ENCODE measurements at regions not wholly inside any gene's neighbourhood (a gene's known extent, or its start where the extent isn't known, plus 50 kb on each side); places are given as distances from the start of the nearest gene placed in this dataset.

DNA sequence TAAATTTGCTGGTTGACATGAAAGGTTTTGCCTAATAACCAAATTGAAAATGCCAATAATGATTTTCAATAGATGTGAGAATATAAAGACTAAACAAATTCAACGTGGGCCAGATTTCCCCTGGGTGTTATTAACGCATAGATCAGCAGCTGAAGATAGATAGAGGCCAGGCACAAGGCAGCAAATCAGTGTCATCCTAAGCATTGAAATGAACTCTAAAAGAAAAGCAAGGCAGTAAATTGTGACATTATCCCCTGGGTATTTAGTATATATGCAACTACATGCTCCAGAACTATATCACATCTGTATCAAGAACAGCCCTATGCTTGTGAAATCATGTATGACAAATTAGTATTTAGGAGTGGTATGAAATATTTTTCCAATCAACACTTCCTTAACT lies 167.1 kb upstream of the EPHA3 start:
- peaks cover 9% of the 10 kb centered on the region for H3K9me3 Mint-ChIP-seq
- no peak overlapping the region for H3K4me3 Mint-ChIP-seq
- H3K36me3 Mint-ChIP-seq (ENCODE audit: low read depth): no peaks in the 10 kb centered on the region

DNA sequence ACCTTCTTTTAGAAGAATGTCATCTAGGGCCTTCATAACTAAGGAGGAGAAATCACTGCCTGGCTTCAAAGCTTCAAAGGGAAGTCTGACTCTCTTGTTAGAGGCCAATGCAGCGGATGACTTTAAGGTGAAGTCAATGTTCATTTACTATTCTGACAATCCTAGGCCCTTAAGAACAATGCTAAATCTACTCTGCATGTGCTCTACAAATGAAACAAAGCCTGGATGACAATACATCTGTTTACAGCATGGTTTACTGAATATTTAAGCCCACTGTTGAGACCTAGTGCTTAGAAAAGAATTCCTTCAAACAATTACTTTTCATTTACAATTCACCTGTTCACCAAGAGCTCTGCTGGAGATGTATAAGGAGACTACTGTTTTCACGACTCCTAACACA lies 160.4 kb upstream of the EPHA3 start:
- Mint-ChIP-seq H3K27ac (no peak overlapping the region), H3K27me3 (no peaks in the 10 kb centered on the region), H3K9me3 (peaks cover 5% of the 10 kb centered on the region), H3K4me1 (no peaks in the 10 kb centered on the region), H3K36me3 (ENCODE audit: low read depth) (no peaks in the 10 kb centered on the region), H3K4me3 (no peak overlapping the region)
- ATAC-seq (no peak), DNase-seq (no peak)

More for the DNA sequence above, 167.1 kb upstream of the EPHA3 start:
- Mint-ChIP-seq H3K27me3 (no peaks in the 10 kb centered on the region), H3K4me1 (no peaks in the 10 kb centered on the region), H3K27ac (no peak overlapping the region)
- DNase-seq (no peak), ATAC-seq (no peak)

DNA sequence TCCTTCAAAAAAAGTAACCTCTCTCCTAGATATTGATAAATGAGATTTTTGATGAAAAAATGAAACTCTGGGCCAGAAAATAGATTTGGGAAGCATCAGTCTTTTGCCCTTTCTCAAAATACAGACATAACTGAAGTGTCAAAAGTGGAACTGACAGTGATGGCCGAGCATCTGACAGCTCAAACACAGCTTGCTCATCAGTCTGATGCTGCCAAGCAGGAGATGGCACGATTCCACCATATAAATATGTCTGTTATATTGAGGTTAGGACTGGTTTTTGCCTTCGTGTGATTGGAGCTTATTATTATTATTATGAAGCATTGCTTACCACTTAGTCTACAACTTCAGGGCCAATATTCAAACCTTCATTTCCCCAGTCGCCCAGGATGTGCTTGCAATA lies 152.6 kb upstream of the EPHA3 start:
- Mint-ChIP-seq H3K9me3 (no peaks in the 10 kb centered on the region), H3K4me1 (no peaks in the 10 kb centered on the region), H3K4me3 (no peak overlapping the region), H3K27me3 (no peaks in the 10 kb centered on the region), H3K36me3 (ENCODE audit: low read depth) (no peaks in the 10 kb centered on the region), H3K27ac (no peak overlapping the region)
- DNase-seq (no peak), ATAC-seq (no peak)

DNA sequence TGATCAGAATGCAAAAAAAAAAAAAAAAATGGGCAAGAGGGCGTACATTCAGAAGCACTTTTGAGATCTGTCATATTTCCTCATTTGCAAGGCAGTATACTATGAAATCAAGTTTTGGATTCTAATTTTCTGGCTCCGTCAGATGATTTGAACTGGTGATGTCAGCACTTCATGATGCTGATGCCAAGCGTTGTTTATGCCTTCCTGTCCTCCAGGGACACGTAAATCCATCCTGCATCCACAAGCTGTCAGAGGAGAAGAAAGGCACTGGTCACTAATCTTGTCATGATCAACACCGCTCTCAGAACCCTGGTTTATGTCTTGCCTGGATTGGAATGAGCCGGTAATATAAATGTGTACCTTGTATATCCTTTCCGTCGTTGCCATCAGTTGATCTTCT lies 152.1 kb upstream of the EPHA3 start:
- no peaks in the 10 kb centered on the region for H3K9me3 Mint-ChIP-seq
- DNase-seq: no peak
- H3K4me1 Mint-ChIP-seq: no peaks in the 10 kb centered on the region
- H3K27ac Mint-ChIP-seq: no peak overlapping the region
- H3K4me3 Mint-ChIP-seq: no peak overlapping the region
- H3K36me3 Mint-ChIP-seq (ENCODE audit: low read depth): no peaks in the 10 kb centered on the region
- no peak for ATAC-seq
- no peaks in the 10 kb centered on the region for H3K27me3 Mint-ChIP-seq

DNA sequence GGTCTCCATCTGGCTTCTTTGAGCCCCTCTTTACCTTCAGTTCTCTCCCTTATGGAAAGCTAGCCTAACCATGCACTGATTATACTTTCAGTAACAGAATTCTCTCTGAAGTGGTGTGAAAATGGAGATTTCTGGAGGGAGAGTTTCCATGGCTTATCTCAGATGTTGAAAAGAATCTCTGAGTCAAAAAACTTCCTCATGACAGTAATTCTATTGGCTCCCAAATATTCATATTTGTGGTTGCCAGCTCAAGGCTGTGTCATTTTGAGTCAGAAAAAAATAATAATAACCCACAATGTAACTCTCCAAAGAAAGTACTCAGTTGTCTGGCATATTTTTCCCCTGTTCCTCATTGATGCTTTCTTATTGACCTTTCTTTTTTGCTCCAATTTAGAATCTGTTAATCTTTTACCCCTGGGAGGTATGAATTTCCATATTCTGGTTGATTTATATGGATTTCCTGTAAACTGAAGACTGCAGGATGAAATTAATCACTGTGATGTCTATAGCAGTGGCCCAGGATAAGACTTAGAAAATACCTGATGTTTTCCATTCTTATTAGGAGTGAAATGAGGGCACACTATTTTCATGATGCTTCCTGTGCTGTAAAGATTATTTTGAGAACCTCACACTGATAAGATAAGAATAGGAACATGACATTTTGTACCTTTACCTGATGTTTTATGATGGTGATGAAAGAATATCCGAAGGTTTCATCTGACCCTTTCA lies 149.5 kb upstream of the EPHA3 start:
- no peak overlapping the region for H3K27ac Mint-ChIP-seq
- H3K4me3 Mint-ChIP-seq: no peak overlapping the region
- no peaks in the 10 kb centered on the region for H3K36me3 Mint-ChIP-seq (ENCODE audit: low read depth)
- no peaks in the 10 kb centered on the region for H3K4me1 Mint-ChIP-seq
- ATAC-seq (no peak), DNase-seq (no peak)
- H3K9me3 Mint-ChIP-seq: no peaks in the 10 kb centered on the region
- H3K27me3 Mint-ChIP-seq: no peaks in the 10 kb centered on the region

DNA sequence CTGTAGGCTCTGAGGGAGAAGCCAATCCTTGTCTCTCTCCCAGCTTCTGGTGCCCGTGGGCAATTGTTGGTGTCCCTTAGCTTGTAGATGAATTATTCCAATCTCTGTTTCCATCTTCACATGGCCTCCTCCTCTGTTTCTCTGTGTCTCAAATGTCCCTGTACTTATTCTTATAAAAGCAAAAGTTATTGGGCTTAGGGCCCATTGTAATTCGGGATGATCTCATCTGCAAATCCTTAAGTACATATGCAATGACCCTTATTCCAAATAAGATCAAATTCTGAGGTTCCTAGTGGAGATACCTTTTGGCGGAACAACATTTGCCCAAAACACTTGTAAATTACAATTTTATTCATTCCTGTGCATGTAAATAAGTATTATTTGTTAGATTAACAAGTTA lies 147.4 kb upstream of the EPHA3 start:
- DNase-seq (no peak), ATAC-seq (no peak)
- H3K4me1 Mint-ChIP-seq: no peaks in the 10 kb centered on the region
- no peaks in the 10 kb centered on the region for H3K9me3 Mint-ChIP-seq
- H3K36me3 Mint-ChIP-seq (ENCODE audit: low read depth): no peaks in the 10 kb centered on the region
- no peak overlapping the region for H3K27ac Mint-ChIP-seq
- no peak overlapping the region for H3K4me3 Mint-ChIP-seq
- no peaks in the 10 kb centered on the region for H3K27me3 Mint-ChIP-seq

DNA sequence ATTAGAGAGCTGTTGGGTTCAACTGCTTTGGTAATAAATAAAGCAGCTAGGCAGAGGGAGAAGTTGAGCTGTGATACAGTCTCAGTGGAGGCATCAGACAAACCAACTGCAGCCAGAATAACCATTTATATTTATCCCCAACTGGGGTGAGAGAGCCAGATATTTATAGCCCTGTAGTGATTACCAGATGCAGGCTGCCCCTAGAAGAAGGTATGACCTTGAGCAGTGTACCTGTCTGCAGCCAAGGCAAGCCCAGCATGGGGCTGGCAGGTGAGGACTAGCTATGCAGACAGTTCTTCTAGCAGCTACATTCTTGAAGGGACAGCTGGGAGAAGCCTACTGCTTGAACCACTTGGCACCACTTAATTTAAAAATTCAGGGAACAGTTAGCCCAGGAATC lies 144.4 kb upstream of the EPHA3 start:
- Mint-ChIP-seq H3K27me3 (no peaks in the 10 kb centered on the region), H3K27ac (no peak overlapping the region), H3K4me1 (no peaks in the 10 kb centered on the region), H3K9me3 (no peaks in the 10 kb centered on the region), H3K36me3 (ENCODE audit: low read depth) (no peaks in the 10 kb centered on the region), H3K4me3 (no peak overlapping the region)
- DNase-seq (no peak), ATAC-seq (no peak)

DNA sequence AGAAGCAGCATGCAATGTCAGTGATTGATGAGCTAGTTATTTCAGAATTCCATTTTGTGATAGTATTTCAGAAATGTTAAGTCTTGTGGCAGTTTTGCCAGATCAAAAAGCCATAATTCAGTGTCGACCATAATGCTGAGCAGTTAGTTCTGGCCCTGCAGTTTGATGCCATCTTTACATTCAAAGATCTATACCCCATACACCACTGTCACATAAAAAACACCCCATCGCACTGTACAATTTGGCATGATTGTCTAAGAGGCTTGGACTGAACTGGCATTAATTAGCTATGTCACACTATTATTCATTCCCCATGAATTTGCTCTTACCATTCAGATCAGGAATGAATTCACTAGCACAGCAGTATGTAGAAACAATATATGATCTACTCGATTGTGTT lies 127.7 kb upstream of the EPHA3 start:
- no peaks in the 10 kb centered on the region for H3K4me1 Mint-ChIP-seq
- H3K27me3 Mint-ChIP-seq: no peaks in the 10 kb centered on the region
- no peak for ATAC-seq
- no peaks in the 10 kb centered on the region for H3K36me3 Mint-ChIP-seq (ENCODE audit: low read depth)
- H3K9me3 Mint-ChIP-seq: peaks cover 20% of the 10 kb centered on the region
- no peak for DNase-seq
- no peak overlapping the region for H3K27ac Mint-ChIP-seq
- H3K4me3 Mint-ChIP-seq: no peak overlapping the region

DNA sequence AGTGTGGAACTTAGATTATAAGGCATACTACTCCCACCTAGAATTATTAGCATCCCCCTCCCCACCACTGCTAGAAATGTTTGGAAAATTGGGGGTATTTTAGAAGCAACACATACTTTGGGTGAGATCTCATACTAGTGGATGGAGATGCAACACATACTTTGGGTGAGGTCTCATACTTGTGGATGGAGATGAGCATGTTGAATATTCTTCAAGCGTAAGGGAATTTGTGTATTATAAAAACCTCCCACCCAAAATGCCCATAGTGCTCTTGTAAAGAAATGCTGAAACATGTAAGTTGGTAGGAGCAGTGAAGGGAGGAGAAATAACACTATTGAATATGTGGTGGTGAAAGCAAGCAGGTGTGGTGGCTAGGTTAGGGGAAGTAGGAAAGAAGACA lies 124.0 kb upstream of the EPHA3 start:
- peaks cover 11% of the 10 kb centered on the region for H3K9me3 Mint-ChIP-seq
- DNase-seq: no peak
- no peaks in the 10 kb centered on the region for H3K27me3 Mint-ChIP-seq
- H3K36me3 Mint-ChIP-seq (ENCODE audit: low read depth): no peaks in the 10 kb centered on the region
- H3K4me1 Mint-ChIP-seq: no peaks in the 10 kb centered on the region
- ATAC-seq: no peak
- no peak overlapping the region for H3K27ac Mint-ChIP-seq
- H3K4me3 Mint-ChIP-seq: no peak overlapping the region

DNA sequence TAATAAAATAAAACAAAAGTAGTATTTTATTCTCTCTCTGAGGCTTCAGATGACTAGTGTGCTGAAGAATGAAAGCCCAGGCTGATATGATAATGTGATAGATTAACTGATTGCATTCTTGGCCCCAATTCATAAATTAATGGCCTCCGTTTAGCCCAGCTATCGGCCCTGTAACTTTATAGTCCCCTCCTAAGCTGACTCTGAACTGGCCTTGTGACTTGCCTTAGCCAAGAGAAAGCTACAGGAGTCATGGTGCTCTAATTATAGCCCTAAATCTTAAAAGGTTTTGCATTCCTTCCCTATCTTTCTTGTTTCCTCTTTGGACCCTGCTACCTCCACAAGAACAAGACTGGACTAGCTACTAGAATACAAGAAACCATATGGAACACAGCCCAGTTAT lies 123.2 kb upstream of the EPHA3 start:
- no peaks in the 10 kb centered on the region for H3K36me3 Mint-ChIP-seq (ENCODE audit: low read depth)
- no peak for DNase-seq

DNA sequence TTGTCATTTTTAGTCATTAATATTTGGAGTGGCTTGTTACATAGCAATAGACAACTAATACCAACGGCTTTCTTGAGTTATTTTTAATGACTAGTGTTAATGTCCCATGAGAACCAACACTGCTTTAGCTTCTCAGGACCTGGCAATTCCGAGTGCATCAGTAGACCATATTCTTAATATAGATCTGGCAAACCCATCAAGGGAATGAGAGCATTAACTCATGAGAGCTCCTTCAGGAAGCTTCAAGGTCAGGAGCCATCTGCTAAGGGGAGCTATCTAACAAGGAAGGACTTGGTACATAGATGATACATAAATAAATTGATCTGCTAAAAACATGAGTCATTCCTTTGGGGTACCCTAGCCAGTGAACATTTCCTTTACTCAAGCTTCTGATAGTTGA lies 122.6 kb upstream of the EPHA3 start:
- no peak for DNase-seq
- no peaks in the 10 kb centered on the region for H3K36me3 Mint-ChIP-seq (ENCODE audit: low read depth)
- no peaks in the 10 kb centered on the region for H3K4me1 Mint-ChIP-seq
- no peaks in the 10 kb centered on the region for H3K27me3 Mint-ChIP-seq
- H3K27ac Mint-ChIP-seq: no peak overlapping the region
- peaks cover 8% of the 10 kb centered on the region for H3K9me3 Mint-ChIP-seq
- H3K4me3 Mint-ChIP-seq: no peak overlapping the region
- ATAC-seq: no peak

More for the DNA sequence above, 123.2 kb upstream of the EPHA3 start:
- Mint-ChIP-seq H3K27ac (no peak overlapping the region), H3K4me3 (no peak overlapping the region), H3K4me1 (no peaks in the 10 kb centered on the region), H3K9me3 (peaks cover 11% of the 10 kb centered on the region), H3K27me3 (no peaks in the 10 kb centered on the region)
- ATAC-seq: no peak

DNA sequence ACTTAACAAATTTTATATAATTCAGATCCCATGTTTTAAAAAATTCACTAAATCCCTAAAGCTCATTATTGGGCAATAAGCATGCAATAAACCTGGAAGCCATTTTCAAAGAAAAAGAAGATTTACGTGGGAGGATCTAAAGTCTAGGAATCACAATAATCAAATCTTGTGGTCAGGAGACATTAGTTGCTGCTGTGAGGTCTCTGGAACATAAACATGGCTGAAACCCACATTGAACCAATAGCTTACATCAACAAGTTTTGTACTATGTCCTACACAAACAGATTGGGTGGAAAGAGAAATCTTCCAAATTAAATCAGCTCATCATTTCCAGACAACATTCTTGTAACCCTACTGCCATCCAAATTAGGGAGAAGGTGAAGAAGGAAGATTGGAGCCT lies 121.9 kb upstream of the EPHA3 start:
- Mint-ChIP-seq H3K9me3 (peaks cover 4% of the 10 kb centered on the region), H3K27me3 (no peaks in the 10 kb centered on the region), H3K36me3 (ENCODE audit: low read depth) (no peaks in the 10 kb centered on the region), H3K27ac (no peak overlapping the region), H3K4me1 (no peaks in the 10 kb centered on the region), H3K4me3 (no peak overlapping the region)
- DNase-seq: no peak
- no peak for ATAC-seq

DNA sequence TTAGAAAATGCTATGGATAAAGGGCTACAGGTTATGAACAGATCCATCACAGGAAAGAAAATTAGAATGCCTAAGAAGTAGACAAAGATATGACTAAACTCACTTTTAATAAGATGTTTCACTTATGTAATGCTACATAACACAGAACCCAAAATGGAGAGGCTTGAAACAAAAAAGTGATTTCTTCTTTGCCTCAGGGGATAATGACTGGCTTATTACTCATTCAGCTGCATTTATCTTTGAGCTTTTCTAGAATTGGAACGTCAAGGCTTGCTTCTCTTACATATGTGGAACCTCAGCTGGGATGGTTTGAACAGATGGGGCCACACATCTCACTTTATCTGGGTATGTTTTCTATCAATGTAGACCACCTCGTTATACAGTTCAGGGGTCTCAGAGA lies 120.6 kb upstream of the EPHA3 start:
- H3K27me3 Mint-ChIP-seq: no peaks in the 10 kb centered on the region
- no peaks in the 10 kb centered on the region for H3K4me1 Mint-ChIP-seq
- no peak for ATAC-seq
- H3K36me3 Mint-ChIP-seq (ENCODE audit: low read depth): no peaks in the 10 kb centered on the region
- H3K27ac Mint-ChIP-seq: no peak overlapping the region
- DNase-seq: no peak
- H3K4me3 Mint-ChIP-seq: no peak overlapping the region
- peaks cover 4% of the 10 kb centered on the region for H3K9me3 Mint-ChIP-seq

DNA sequence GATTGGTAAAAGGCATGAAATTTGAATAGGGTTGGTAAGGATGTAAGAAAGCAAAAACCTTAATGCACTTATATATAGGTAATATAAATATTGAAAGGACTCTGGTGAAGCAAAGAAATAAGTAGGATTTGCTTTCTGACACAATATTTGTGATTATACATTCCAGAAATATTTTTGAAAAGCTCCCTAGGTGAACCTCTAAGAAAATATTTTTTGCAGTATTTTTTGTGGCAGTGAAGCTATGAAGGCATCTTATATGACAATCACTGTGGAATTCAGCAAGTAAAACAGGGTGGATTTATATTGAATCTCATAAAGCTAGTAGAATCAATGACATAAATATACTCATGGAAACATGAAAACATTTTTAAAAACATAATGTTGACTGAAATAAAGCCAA lies 119.6 kb upstream of the EPHA3 start:
- no peaks in the 10 kb centered on the region for H3K4me1 Mint-ChIP-seq
- H3K9me3 Mint-ChIP-seq: peaks cover 4% of the 10 kb centered on the region
- DNase-seq (no peak), ATAC-seq (no peak)
- no peaks in the 10 kb centered on the region for H3K27me3 Mint-ChIP-seq
- H3K36me3 Mint-ChIP-seq (ENCODE audit: low read depth): no peaks in the 10 kb centered on the region
- no peak overlapping the region for H3K4me3 Mint-ChIP-seq
- no peak overlapping the region for H3K27ac Mint-ChIP-seq

DNA sequence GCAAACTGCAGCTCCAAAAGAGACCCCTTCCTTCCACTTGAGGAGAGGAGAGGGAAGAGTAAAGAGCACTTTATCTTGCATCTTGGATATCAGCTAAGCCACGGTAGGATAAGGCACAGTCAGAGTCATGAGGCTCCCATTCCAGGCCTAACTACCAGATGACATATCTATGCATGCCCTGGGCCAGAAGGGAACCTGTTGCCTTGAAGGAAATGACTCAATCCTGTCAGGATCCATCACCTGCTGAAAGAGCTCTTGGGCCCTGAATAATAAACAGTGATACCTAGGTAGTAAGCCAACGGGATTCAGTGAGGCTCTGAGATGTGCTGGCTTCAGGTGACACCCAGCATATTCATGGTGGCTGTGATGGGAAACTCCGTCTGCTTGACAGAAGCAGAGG lies 118.5 kb upstream of the EPHA3 start:
- Mint-ChIP-seq H3K27ac (no peak overlapping the region), H3K4me1 (no peaks in the 10 kb centered on the region), H3K36me3 (ENCODE audit: low read depth) (no peaks in the 10 kb centered on the region), H3K27me3 (no peaks in the 10 kb centered on the region), H3K4me3 (no peak overlapping the region), H3K9me3 (peaks cover 7% of the 10 kb centered on the region)
- DNase-seq: no peak
- no peak for ATAC-seq

DNA sequence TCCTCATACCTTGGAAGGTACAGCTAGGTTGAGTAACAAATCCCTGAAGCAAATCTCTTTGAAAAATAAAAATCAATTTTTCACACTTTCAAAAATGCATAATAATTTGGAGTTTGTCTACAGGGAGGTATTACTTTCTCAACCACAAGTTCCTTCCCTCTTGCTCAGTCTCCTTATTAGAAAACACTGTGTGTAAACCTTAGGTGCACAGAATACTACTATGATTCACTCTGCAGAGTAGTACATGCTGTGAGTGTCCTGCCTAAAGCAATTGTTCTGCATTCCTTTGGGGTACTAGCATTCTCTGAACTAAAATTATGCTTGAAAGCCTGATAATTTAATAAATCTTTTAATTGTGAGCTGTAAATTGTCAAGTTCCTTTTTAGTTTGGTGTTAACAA lies 115.9 kb upstream of the EPHA3 start:
- Mint-ChIP-seq H3K27ac (no peak overlapping the region), H3K4me3 (no peak overlapping the region), H3K27me3 (no peaks in the 10 kb centered on the region), H3K36me3 (ENCODE audit: low read depth) (no peaks in the 10 kb centered on the region), H3K9me3 (peaks cover 7% of the 10 kb centered on the region), H3K4me1 (no peaks in the 10 kb centered on the region)
- ATAC-seq: no peak
- DNase-seq: no peak
